ENCODE measurements at regions not wholly inside any gene's neighbourhood (a gene's known extent, or its start where the extent isn't known, plus 50 kb on each side); places are given as distances from the start of the nearest gene placed in this dataset.
"Not testable (repeated sequence)": the region's sequence is repeated elsewhere in the genome, so short reads cannot be mapped to it uniquely, and the experiment has no call there.

- DNase-seq (no peak), ATAC-seq (no peak)
- intact Hi-C loops (cut with DNase I): no loop called here
Measured at GRCh38 chr9:2523591-2523990, 98.0 kb upstream of the VLDLR start.

- ATAC-seq (no peak), DNase-seq (no peak)
- intact Hi-C loops (cut with DNase I): no loop called here
Measured at GRCh38 chr9:2524601-2525000, 97.0 kb upstream of the VLDLR start.

GRCh38 chr9:2525147-2525546 is 96.4 kb upstream of the VLDLR start:
- intact Hi-C loops (cut with DNase I): no loop called here
- no peak for ATAC-seq

GRCh38 chr9:2526071-2526828 is 95.3 kb upstream of the VLDLR start:
- intact Hi-C loops (cut with DNase I): no loop called here
- no peak for DNase-seq
- ATAC-seq: peak in 1 of 2 donors; percentile 45

More at GRCh38 chr9:2525147-2525546, 96.4 kb upstream of the VLDLR start:
- no peak for DNase-seq

GRCh38 chr9:2531481-2531880 is 90.1 kb upstream of the VLDLR start:
- no peak for DNase-seq
- intact Hi-C loops (cut with DNase I): no loop called here
- ATAC-seq: no peak

- DNase-seq (no peak), ATAC-seq (no peak)
- intact Hi-C loops (cut with DNase I): no loop called here
Measured at GRCh38 chr9:2536511-2536910, 85.1 kb upstream of the VLDLR start.

- DNase-seq: no peak
- intact Hi-C loops (cut with DNase I): no loop called here
- ATAC-seq: no peak
Measured at GRCh38 chr9:2545881-2546490, 75.6 kb upstream of the VLDLR start.

GRCh38 chr9:2555899-2556600 is 65.5 kb upstream of the VLDLR start:
- intact Hi-C loops (cut with DNase I); DNase-seq; ATAC-seq: not testable (repeated sequence)

- no peak for DNase-seq
- intact Hi-C loops (cut with DNase I): no loop called here
- ATAC-seq: no peak
Measured at GRCh38 chr9:2557693-2558092, 63.9 kb upstream of the VLDLR start.

- ATAC-seq: peak; percentile 98 to 100
- DNase-seq: peak; percentile 89
- intact Hi-C loops (cut with DNase I): no loop called here
Measured at GRCh38 chr9:2559192-2560152, 62.1 kb upstream of the VLDLR start.

GRCh38 chr9:2560180-2560579 is 61.4 kb upstream of the VLDLR start:
- intact Hi-C loops (cut with DNase I): no loop called here
- DNase-seq (no peak), ATAC-seq (peak; percentile 39 to 42)

GRCh38 chr9:2565676-2566340 is 55.8 kb upstream of the VLDLR start:
- intact Hi-C loops (cut with DNase I): no loop called here
- no peak for DNase-seq
- no peak for ATAC-seq

- intact Hi-C loops (cut with DNase I): no loop called here
- ATAC-seq (peak; percentile 55 to 61), DNase-seq (no peak)
Measured at GRCh38 chr9:2567922-2568321, 53.7 kb upstream of the VLDLR start.

- ATAC-seq: peak; percentile 10 to 17
- no peak for DNase-seq
- intact Hi-C loops (cut with DNase I): no loop called here
Measured at GRCh38 chr9:2568689-2569088, 52.9 kb upstream of the VLDLR start.

GRCh38 chr9:2570615-2571479 is 50.7 kb upstream of the VLDLR start:
- DNase-seq (peak; percentile 90), ATAC-seq (peak; percentile 91 to 94)
- intact Hi-C loops (cut with DNase I): loop anchor here in 1 of 2 donors (5.0 kb wide), 2 partner anchors 51 to 74 kb away; partner anchors contain the start of gene VLDLR
